ENCODE measurements at regions not wholly inside any gene's neighbourhood (a gene's known extent, or its start where the extent isn't known, plus 50 kb on each side); places are given as distances from the start of the nearest gene placed in this dataset.

DNA sequence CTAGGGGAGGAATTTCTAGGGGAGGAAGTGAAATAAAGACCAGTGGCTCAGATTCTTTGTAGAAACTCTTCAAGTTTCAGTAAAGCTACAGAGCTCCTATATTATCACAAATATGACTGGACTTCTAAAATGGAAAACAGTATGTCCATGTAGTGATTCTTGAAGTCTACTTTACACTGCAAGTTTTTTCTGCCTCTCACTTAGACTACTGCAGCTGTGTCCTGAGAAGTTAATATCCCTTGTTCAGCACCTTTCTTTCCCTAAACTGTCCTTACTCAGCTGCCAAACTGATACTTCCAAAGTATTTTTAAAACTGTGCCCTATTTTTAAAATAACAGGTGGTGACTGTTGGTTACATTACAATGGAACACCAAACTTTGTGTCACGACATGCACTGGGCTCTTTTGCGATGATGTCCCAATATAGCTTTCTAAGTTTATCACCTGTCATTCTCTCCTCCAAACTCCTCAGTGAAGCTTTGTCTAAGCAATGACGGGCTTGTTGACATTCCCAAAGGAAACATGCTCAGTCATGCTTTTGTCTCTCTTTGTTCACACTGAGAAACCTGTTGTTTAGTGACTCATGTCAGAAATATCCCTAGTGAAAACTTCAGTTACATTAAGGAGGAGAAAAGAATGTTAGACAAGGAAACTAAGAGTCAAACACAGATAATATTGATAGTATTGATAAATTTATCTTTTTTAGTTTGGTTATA, 341.1 kb downstream of the ARL6IP6 start (continued):
- TF ChIP-seq TEAD3 (CRISPR knock-in tag; optimal IDR thresholded peaks at IDR 0.05; ENCODE audit: borderline replicate concordance): peak; percentile 26
- TF ChIP-seq ZNF598 (CRISPR knock-in tag; IDR thresholded peaks at IDR 0.05; ENCODE audit: borderline replicate concordance): no peak
- TF ChIP-seq CHCHD3 (CRISPR knock-in tag; IDR thresholded peaks at IDR 0.05): no peak
- TF ChIP-seq, protein P1, sequence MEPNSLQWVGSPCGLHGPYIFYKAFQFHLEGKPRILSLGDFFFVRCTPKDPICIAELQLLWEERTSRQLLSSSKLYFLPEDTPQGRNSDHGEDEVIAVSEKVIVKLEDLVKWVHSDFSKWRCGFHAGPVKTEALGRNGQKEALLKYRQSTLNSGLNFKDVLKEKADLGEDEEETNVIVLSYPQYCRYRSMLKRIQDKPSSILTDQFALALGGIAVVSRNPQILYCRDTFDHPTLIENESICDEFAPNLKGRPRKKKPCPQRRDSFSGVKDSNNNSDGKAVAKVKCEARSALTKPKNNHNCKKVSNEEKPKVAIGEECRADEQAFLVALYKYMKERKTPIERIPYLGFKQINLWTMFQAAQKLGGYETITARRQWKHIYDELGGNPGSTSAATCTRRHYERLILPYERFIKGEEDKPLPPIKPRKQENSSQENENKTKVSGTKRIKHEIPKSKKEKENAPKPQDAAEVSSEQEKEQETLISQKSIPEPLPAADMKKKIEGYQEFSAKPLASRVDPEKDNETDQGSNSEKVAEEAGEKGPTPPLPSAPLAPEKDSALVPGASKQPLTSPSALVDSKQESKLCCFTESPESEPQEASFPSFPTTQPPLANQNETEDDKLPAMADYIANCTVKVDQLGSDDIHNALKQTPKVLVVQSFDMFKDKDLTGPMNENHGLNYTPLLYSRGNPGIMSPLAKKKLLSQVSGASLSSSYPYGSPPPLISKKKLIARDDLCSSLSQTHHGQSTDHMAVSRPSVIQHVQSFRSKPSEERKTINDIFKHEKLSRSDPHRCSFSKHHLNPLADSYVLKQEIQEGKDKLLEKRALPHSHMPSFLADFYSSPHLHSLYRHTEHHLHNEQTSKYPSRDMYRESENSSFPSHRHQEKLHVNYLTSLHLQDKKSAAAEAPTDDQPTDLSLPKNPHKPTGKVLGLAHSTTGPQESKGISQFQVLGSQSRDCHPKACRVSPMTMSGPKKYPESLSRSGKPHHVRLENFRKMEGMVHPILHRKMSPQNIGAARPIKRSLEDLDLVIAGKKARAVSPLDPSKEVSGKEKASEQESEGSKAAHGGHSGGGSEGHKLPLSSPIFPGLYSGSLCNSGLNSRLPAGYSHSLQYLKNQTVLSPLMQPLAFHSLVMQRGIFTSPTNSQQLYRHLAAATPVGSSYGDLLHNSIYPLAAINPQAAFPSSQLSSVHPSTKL (CRISPR knock-in tag; IDR thresholded peaks at IDR 0.05): peak; percentile 35; the same call in 1 of the 2 replicates
- TF ChIP-seq JUN (CRISPR knock-in tag; IDR thresholded peaks at IDR 0.05): no peak
- TF ChIP-seq FOXC1 (CRISPR knock-in tag; IDR thresholded peaks at IDR 0.05; ENCODE audit: borderline replicate concordance): no peak
- no peak for TF ChIP-seq CBX2 (IDR thresholded peaks at IDR 0.05; ENCODE audit: low read depth, low read length)
- no peak for TF ChIP-seq CBX2 (CRISPR knock-in tag; IDR thresholded peaks at IDR 0.05; ENCODE audit: low read depth)
- TF ChIP-seq HOXA9 (CRISPR knock-in tag; IDR thresholded peaks at IDR 0.05; ENCODE audit: borderline replicate concordance): no peak
- TF ChIP-seq, protein P2, sequence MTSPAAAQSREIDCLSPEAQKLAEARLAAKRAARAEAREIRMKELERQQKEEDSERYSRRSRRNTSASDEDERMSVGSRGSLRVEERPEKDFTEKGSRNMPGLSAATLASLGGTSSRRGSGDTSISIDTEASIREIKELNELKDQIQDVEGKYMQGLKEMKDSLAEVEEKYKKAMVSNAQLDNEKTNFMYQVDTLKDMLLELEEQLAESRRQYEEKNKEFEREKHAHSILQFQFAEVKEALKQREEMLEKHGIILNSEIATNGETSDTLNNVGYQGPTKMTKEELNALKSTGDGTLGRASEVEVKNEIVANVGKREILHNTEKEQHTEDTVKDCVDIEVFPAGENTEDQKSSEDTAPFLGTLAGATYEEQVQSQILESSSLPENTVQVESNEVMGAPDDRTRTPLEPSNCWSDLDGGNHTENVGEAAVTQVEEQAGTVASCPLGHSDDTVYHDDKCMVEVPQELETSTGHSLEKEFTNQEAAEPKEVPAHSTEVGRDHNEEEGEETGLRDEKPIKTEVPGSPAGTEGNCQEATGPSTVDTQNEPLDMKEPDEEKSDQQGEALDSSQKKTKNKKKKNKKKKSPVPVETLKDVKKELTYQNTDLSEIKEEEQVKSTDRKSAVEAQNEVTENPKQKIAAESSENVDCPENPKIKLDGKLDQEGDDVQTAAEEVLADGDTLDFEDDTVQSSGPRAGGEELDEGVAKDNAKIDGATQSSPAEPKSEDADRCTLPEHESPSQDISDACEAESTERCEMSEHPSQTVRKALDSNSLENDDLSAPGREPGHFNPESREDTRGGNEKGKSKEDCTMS (CRISPR knock-in tag; conservative IDR thresholded peaks at IDR 0.05): no peak
- TF ChIP-seq ADNP (CRISPR knock-in tag; IDR thresholded peaks at IDR 0.05): no peak
- TF ChIP-seq ZNF562 (CRISPR knock-in tag; IDR thresholded peaks at IDR 0.05; ENCODE audit: borderline replicate concordance): no peak
- TF ChIP-seq NFKB2 (CRISPR knock-in tag; IDR thresholded peaks at IDR 0.05; ENCODE audit: borderline replicate concordance): no peak
- TF ChIP-seq ZNF609 (CRISPR knock-in tag; IDR thresholded peaks at IDR 0.05; ENCODE audit: borderline replicate concordance): no peak
- no peak for TF ChIP-seq ZNF337 (CRISPR knock-in tag; IDR thresholded peaks at IDR 0.05; ENCODE audit: borderline replicate concordance, low read depth)
- no peak for TF ChIP-seq MLLT10 (CRISPR knock-in tag; IDR thresholded peaks at IDR 0.05)
- TF ChIP-seq, protein P3, sequence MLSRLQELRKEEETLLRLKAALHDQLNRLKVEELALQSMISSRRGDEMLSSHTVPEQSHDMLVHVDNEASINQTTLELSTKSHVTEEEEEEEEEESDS (CRISPR knock-in tag; IDR thresholded peaks at IDR 0.05; ENCODE audit: borderline replicate concordance): no peak
- no peak for TF ChIP-seq ZNF484 (CRISPR knock-in tag; IDR thresholded peaks at IDR 0.05; ENCODE audit: borderline replicate concordance, low read depth)
- no peak for TF ChIP-seq ZNF143 (CRISPR knock-in tag; IDR thresholded peaks at IDR 0.05)

Measured in HepG2 (cell line).